Glomerular endothelial cell (primary cell): ENCODE measurements at regions not wholly inside any gene's neighbourhood (a gene's known extent, or its start where the extent isn't known, plus 50 kb on each side); places are given as distances from the start of the nearest gene placed in this dataset.
"Not testable (repeated sequence)": the region's sequence is repeated elsewhere in the genome, so short reads cannot be mapped to it uniquely, and the experiment has no call there.

Source experiments
- DNase-seq: peaks from one replicate; pipeline ENCODE4 v3.0.0-alpha.2; 2011; ENCODE audit warnings: low read depth, low spot score; ENCODE audit errors: extremely low read depth

DNA sequence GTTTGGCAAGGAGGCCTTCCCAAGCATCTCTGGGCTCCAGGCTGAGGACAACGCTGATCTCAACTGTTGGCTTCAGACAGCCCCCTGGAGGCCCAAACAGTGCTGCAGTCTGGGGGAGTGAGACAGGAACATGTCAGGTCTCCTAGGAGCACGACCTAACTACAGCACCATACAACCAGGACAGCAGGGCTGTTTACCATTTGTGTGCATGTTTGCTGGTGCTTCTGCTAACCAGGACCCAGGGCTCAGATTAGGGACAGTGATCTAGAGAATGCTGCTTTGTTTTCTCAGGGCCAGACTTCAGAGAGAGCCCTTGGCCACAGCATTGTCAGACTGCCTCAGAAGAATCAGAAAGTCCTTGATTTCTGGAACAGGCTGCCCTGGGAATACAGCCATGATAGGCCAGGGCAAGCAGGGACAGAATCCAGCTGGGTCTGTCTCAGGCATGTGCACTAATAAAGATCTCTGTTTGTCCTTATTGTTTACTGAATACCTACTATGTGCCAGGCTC is 126.5 kb downstream of the VPREB1 start:
- no peak for DNase-seq

DNA sequence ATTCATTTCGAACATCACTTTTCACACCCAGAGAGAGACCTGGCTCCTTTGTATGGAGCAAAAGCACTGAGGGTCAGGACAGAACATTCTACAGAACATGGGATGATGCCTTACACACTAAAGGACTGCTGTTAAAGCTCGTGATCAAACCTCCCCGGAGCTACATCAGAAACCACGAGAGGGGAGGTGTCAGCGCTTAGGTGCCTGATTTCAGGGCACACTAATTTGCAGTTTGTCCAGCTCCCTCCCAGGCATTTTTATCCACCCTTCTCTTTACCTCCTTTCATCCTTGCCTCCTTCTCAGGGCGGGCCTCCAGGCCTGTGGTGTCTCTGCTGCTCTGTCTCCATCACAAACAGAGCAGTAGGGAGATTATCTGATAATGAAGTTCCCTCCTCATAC is 127.5 kb downstream of the VPREB1 start:
- DNase-seq, result no peak

DNA sequence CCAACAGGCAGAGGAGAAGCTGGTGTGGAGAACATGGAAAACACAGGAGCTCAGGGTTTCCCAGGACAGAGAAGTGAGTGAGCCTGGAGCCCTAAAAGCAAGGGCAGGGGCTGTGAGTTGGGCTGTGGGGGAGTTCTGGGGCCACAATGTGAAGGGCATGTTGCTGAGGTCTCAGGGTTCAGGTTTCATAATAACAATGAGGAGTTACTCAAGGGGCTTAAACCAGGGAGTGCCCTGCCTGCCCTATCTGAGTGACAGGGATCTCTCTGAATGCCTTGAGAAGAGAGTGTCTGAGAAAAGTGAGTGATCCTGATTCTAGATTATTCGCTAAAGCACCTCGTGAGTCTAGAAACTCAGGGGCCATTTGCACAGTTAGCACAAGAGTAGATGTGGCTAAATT is 129.6 kb downstream of the VPREB1 start:
- DNase-seq, result no peak

DNA sequence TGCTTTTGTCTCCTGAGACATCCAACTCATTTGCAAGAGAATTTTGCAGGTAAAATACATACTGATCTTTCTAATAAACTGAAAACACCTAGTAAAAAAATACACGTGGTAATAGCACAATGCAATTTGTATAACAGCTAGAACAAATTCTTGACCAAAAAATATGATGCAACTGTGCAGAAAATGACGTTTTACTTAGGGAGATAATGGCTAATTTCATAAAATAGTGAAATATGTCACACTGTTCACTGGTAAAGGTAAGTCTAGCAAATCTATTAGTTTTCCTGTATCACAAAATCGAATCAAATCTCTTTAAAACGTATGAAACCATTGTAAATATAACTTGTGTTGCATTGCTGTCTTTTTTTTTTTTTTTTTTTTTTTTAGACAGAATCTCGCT is 130.0 kb downstream of the VPREB1 start:
- no peak for DNase-seq

DNA sequence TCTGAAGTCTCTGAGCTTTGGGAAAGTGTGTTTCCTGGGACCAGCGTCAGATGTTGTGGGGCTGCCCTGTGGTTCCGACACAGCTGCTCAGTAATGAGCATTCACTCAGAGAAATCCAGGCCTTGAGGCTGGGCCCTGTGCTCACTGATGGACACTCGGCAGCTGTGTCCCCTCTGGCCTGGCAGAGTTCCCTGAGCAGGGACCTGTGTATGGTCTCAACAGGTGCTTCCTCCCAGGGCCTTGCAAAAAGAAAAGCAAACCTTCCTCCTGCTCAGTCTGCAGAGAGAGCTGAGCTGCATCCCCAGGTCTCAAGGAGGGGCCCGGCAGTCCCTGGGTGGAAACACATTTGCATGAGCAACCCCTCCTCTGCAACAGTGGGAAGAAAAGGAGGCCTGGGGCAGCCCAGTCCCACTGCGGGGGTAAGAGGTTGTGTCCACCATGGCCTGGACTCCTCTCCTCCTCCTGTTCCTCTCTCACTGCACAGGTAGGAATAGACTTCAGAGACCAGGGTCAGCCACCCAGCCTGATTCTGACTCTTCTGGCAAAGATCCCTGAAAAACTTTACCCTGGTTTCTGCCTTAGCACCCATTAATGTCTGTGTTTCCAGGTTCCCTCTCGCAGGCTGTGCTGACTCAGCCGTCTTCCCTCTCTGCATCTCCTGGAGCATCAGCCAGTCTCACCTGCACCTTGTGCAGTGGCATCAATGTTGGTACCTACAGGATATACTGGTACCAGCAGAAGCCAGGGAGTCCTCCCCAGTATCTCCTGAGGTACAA is 131.2 kb downstream of the VPREB1 start:
- no peak for DNase-seq

DNA sequence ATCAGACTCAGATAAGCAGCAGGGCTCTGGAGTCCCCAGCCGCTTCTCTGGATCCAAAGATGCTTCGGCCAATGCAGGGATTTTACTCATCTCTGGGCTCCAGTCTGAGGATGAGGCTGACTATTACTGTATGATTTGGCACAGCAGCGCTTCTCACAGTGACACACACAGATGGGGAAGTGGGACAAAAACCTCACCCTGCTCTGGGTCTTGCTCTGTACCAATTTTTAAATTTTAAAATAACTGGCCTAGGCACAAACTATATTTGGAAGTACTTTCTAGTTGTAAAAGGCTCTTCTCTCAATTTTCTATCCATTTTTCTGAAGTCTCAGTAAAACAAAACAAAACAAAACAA is 131.7 kb downstream of the VPREB1 start:
- no peak for DNase-seq

DNA sequence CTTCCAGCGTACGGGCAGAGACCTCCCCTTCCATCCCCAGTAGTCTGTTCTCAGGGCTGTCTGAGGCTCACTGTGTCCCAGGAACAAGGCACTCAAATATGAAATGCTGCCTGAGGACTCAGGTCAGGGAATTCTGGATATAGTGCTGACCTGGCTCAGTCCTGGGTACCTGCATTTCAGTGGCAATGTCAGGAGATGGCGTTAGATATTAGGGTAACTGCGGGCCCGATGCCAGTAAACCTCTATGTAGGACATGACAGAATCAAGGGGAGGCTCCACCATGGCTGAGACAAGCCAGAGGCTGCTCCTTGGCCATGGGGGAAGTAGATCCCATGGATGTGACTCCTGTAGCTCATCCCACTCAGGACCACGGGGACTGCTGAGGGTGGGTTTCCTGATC is 131.7 kb downstream of the ZNF280B start:
- DNase-seq, result not testable (repeated sequence)

DNA sequence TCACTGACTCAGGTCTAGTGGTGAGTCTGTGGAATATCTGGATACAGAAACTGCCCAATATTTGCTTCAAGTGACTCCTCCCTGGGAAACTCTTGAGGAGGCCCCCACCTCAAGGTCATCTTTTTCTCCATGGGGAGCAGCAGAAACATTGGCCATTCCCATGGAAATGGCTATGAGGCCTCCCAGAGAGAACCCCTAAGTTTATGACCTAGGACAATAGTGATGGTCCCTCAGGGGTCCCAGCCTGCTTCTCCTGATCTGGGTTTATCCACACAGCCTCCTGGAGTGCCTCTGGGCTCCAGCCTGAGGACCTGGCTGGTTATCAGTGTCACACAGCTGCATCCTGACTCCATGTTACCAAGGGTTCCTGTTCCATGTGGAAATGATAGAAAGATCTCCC is 131.2 kb downstream of the ZNF280B start:
- no peak for DNase-seq

DNA sequence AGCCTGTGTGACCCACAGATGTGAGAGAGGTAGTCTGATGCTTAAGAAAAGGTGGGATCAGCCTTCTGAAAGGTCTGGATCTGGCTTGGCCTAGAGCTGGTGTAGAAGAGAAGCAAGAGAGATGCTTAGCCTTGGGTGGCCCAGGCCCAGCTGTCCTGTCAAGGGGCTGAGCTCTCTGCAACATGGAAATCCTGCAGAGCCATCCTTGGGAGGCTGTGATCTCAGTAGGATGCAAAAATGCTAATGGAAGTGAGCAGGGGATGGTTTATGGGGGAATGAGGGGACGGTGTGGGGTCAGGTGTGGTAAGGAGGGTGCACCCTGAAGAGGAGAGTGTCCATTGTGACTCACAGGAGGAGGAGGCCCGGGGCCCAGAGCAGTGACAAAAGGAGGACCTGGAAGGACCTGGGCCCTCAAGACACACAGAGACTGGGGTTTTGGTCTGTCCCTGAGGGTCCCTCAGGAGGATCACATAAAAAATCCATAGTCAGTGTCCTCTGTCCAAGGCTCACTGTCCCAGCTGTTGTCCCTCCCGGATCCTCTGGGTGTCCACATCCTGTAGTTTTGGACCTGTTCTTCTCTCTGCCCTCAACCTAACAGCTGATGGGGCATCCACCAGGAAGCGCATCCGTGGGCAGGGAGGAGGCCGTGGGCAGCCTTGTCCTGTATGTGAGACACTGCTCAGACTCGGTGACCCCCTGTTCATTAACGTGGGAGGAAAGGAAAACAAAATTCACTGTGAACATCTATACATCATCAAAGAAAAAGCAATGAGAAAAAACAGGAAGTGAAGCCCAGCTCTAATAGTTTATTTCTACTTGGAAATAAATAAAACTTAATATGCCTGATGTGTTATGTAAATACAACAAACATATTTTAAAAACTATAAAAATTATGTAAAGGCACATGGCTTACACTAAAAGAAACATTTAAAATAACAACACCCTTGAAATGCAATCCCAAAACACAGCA is 129.8 kb downstream of the ZNF280B start:
- DNase-seq, result no peak

DNA sequence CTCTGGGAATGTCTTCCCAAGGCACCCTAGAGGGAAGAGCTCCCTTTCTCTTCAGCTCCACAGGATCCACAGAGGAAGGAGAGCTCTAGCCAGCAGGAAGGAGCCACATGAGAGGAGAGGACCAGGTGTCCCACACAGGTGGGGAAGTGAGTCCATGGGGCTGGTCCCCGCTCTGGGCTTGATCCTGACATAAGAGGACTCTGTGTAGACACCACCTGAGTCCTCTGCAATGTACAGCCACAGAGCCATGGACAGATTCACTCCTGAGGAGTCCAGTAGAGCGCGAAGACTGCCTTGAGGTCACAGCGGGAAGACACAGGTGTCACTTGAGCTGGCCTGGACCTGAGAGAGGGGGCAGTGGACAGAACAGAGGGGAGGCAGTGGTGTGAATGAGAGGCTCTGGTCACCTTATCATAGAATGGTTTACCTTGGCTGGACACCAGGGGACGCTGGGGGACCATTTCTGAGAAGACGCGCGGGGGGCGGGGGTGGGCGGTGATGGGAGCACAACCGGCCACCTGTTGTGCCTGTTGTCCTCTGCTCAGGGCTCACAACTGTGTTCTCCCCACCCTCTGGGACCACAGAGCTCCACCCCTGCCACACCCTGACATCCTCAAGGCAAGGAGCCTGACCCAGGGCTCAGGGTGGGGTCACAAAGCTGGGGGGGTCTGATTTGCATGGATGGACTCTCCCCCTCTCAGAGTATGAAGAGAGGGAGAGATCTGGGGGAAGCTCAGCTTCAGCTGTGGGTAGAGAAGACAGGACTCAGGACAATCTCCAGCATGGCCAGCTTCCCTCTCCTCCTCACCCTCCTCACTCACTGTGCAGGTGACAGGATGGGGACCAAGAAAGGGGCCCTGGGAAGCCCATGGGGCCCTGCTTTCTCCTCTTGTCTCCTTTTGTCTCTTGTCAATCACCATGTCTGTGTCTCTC is 128.2 kb downstream of the ZNF280B start:
- DNase-seq, result no peak

DNA sequence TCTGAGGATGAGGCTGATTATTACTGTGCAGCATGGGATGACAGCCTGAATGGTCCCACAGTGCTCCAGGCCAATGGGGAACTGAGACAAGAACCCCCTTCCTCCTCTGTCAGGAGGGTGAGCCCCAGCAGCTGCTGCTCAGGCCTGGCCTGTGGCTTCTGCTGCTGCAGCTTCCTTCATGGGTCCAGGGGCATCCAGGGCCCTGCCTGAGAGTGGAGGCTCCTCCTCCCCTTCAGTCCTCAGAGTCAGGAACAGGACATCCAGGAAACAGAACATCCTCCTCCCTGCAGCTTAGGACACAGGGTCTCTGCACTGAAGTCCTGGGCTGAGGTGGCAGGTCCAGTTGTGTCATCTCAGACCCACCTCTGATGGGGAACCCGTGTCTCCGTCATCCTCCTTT is 127.2 kb downstream of the ZNF280B start:
- DNase-seq, result not testable (repeated sequence)

DNA sequence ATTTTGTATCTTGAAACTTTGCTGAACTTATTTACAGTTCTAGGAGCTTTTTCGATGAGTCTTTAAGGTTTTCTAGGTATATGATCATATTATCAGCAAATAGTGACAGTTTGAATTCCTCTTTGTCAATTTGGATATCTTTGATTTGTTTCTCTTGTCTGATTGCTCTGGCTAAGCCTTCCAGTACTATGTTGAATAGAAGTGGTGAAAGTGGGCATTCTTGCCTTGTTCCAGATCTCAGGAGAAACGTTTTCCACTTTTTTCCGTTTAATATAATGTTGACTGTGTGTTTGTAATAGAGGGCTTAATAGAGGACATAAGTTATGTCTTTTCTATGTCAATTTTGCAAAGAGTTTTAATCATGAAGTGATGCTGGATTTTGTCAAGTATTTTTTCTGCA is 124.3 kb downstream of the ZNF280B start:
- no peak for DNase-seq

DNA sequence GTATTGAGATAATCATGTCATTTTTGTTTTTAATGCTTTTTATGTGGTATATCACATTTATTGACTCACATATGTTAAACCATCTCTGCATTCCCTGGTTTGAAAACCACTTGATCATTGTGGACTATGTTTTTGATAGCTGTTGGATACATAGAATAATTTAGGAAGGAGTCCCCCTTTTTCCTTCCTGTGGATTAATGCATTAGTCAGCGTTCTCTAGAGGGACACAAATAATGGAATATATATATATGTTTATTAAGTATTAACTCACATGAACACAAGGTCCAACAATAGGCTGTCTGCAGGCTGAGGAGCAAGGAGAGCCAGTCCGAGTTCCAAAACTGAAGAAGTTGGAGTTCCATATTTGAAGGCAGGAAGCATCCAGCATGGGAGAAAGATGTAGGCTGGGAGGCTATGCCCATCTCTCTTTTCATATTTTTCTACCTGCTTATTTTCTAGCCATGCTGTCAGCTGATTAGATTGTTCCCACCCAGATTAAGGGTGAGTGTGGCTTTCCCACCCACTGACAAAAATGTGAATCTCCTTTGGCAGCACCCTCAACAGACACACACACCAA is 123.8 kb downstream of the ZNF280B start:
- DNase-seq, result no peak

DNA sequence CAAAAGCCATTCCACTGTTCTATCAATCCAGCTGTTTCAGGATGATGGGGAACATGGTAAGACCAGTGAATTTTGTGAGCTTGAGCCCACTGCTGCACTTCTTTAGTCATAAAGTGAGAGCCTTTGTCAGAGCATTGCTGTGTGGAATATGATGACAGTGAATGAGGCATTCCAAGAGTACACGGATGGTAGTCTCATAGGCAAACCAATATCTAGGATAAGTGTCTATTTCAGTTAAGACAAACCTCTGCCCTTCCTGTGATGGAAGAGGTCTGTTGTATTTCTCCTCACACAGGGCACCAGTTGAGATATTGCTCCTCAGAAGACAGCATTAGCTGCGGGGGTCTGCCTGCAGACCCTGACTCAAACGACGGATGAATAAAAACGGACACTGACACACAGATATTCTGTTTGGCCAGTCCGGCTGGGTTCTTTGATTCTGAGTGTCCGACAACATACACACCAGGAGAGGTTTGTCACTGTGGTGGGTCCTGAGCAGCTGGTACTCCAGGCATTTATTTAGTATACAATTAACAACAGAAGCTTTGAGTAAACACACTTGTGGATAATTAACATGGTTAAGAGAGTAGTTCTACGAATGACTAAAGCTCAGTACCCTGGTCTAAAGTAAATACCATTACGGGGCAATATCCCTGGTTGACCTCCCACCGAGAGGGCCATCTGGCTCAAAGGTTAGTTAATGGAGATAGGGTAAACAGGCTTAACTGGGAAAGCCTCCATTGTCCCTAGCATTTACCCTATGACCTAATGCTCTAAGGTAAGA is 121.7 kb downstream of the ZNF280B start:
- DNase-seq, result no peak

DNA sequence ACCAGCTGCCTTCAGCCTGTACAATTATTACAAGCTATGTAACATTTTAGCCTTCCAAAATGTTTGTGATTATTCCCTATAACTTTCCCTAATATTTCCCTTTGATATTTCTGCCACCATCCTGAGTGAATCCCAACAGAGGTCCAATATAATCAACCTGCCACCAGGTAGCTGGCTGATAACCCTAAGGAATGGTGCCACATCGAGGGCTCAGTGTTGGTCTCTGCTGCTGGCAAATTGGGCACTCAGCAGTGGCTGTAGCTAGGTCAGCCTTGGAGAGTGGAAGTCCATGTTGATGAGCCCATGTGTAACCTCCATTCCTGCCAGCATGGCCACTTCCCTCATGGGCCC is 121.2 kb downstream of the ZNF280B start:
- no peak for DNase-seq

DNA sequence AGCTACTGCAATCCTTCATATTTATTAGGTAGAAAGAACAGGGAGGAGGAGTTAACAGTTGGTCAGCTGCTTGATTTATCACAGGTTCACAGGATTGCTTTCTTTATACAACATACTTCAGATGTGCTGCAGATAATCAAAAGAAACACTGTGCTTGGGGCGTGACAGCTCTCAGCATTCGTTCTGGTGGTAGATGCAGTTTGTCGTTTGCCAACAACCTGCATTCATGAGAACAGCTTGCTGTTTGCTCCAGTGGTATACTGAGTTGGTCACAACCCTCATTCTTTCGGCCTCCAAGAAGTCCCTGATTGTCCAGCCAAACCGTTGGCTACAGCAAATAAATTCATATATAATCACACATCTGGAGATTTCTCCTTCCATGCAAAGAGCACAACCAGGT is 120.5 kb downstream of the ZNF280B start:
- DNase-seq, result no peak

DNA sequence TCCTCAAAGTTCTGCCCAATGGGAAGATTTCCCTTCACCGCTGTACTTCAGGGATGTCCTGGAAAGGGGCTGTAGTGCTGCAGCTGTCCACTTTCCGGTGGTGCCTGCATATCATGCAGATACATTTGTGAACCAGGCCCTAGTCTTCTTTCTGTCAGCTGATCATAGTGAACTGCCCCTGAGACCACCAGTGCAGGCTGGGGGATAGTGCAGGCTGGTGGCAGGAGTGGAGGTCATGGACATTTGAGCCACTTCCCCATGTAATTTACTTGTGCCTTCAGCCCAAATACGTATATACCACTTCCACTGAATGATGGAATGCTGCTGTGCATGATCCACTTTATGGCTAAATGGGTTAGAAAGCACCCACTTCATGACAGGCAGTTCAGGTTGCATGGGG is 120.0 kb downstream of the ZNF280B start:
- DNase-seq, result no peak

DNA sequence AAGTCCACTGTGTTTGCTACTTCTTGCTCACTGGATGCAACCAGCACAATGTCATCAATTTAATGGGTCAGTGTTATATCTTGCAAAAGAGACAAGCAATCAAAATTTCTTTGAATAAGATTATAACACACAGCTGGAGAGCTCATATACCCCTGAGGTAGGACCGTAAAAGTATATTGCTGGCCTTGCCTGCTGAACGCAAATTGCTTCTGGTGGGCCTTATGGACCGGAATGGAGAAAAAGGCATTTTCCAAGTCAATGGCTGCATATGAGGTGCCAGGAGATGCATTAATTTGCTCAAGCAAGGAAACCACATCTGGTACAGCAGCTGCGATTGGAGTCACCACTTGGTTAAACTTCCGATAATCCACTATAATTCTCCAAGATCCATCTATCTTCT is 119.1 kb downstream of the ZNF280B start:
- DNase-seq, result no peak

DNA sequence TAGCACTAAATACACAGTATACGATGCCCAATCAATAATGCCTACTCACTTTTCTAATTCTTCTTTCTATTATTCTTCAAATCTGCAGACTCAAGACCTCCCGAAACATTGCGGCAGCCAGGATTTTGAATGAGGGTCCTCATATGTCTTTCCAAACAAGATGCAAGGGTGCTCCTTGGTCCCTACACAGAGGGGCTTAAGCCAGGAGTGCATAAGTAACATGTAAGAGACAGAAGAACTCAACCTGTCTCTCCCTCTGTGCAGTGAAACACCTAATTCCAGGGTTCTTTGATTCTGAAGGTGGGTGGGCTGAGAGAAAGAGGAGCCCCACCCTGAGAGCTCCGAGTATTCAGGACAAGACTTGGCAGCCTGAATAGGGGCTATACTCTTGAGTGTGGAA is 117.6 kb downstream of the ZNF280B start:
- DNase-seq, result no peak

DNA sequence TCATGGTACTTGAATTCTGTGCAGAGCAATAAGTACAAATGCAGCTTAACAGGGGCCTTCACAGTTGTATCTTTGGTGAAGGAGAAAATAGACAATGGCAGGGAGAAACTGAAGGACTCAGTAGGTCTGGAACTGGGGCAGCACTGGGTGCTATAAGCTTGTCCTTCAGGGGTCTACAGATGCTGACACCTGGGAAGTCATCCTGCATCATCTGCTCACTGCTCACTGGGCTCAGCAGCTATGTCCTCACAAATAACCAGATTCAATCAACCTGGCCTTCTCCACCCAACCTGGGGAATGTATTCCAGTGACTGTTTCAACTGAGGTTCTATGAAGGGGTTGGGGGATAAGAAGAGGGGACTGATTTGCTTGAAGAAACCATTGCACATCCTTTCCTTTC is 117.0 kb downstream of the ZNF280B start:
- DNase-seq, result no peak
